Activated effector memory CD4-positive, alpha-beta T cell treated with Interleukin-2 at 50 U/mL for 16 hours (primary cell): ENCODE measurements at regions not wholly inside any gene's neighbourhood (a gene's known extent, or its start where the extent isn't known, plus 50 kb on each side); places are given as distances from the start of the nearest gene placed in this dataset.
"Not testable (repeated sequence)": the region's sequence is repeated elsewhere in the genome, so short reads cannot be mapped to it uniquely, and the experiment has no call there.

Experiments used
- DNase-seq: peaks from one replicate; pipeline ENCODE4 v3.0.0-alpha.2; 2020

DNA sequence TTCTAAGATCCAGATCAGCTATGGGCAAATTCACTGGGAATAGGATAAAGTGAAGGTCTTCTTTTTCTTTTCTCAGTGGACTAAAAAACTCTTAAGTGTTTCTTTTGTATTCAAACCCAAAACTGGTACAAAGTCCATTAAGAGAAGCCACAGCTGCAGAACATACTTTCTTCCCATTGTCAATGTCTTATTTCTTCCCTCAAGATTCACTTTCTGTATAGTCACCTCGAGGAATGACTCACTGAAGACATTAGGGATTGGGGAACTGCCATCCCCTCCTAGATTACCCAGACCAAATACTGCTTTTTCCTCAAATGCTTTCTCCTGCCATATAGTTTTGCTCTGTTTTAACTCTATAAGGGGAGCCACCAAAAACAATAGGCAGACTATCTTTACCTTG, 117.4 kb upstream of the SYT13 start:
- not testable (repeated sequence) for DNase-seq

DNA sequence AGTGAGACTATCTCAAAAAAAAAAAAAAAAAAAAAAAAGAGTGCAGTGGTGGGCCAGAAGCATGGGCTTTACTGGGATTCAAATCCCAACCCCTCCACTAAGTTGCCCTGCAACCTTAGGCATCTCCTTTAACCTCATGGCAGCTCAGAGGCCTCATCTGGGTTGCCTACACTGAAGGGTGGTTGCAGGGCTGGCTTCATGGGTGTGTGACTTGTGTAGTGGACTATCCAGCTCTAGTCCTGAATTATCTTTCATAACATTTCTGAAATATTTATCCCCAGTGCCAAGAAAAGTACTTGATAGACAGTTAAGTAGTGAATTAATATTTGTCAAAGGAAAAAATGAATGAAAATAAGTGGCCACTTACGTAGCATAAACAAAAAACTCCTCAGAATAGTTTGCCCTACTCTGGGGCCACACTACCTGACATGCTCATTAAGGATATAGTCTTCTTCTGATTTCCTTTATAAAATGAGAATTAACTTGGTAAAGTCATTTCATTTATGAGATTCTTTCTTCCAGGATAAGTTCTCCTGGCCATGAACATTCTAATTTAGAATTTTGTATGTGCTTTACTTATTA, 116.0 kb upstream of the SYT13 start:
- DNase-seq, result no peak

- DNase-seq, result no peak
Observed at GRCh38 chr11:45400591-45400990, 114.5 kb upstream of the SYT13 start.

DNA sequence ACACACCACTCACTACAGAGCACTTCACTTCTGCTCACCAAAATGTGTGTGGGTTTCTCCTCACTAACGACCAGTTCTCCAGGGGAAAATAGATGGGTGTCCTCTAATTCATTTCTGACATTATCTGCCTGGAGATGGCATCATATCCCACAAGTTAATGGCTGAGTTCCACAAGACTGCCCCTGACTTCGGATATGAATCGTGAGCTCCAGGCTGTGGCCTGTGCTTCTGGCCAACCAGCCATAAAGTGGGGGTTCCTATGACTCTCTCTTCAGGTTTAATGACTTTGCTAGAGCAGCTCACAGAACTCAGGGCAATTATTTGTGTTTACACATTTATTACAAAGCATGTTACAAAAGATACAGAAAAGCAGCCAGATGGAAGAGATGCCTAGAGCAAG, 113.0 kb upstream of the SYT13 start:
- no peak for DNase-seq

GRCh38 chr11:45398325-45398724, 112.2 kb upstream of the SYT13 start:
- DNase-seq, result no peak

GRCh38 chr11:45396394-45396793, 110.3 kb upstream of the SYT13 start:
- DNase-seq, result no peak

GRCh38 chr11:45395947-45396346, 109.8 kb upstream of the SYT13 start:
- no peak for DNase-seq

GRCh38 chr11:45395421-45395820, 109.3 kb upstream of the SYT13 start:
- no peak for DNase-seq

- DNase-seq, result no peak
Observed at GRCh38 chr11:45394294-45395085, 108.3 kb upstream of the SYT13 start.

GRCh38 chr11:45393826-45394225, 107.7 kb upstream of the SYT13 start:
- DNase-seq, result no peak

DNA sequence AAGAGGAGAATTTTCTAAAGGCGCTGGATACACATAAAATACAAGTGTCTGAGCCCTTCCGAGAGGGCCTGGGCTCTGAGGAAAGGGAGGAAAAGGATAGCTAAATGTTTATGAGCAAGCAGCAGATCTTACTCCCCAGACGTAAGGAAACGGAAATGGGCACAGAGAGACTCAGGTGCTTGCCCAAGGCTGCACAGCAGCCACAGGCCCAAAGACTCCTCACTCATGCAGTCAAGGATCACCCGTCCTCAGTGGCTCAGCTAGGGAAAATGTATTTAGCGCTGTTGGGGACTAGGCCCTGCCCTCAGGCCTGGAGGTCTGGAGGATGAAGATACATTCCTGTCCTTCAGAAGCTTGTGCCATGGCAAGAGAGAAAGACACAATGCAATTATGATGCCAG, 107.2 kb upstream of the SYT13 start:
- DNase-seq, result no peak

- DNase-seq, result no peak
Observed at GRCh38 chr11:45392591-45393091, 106.5 kb upstream of the SYT13 start.

DNA sequence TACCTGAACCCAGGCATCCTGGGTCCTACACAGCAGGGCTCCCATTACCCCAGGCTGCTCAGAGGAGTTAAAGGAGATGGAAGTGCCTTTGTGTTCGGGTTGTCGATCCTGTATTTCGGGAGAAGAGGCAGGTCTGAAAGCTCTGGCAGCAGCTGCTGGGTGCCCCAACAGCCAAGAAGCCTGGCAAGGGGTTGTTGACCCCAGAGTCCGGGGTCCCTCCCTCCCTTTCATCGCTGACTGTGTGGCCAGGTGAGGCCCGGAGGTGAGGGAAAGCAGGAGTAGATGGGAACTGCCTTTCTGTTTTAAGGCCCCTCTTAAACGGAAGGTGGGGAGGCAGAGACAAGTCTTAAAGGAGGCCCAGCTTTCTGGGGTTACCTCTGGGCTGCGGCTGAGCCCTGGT, 106.0 kb upstream of the SYT13 start:
- no peak for DNase-seq

- DNase-seq, result no peak
Observed at GRCh38 chr11:45391168-45391850, 105.2 kb upstream of the SYT13 start.

DNA sequence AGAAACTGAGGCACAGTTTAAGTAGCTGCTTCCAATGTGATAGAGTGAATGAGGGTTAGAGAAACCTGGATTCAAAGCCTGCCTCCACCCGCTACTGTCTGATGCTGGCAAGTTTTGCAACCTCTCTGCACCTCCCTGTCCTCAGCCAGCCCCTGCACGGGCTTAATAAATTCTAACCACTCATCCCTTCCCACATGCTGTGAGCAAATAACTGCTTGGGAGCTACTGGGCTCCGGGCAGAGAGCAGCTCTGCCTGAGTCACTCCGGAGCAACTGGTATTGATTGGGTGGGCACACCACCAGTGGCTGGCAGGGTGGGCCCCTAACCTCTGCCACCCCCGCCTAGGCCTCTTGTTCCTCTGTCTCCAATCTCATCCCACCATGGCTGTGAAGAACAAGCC, 104.3 kb upstream of the SYT13 start:
- no peak for DNase-seq

DNA sequence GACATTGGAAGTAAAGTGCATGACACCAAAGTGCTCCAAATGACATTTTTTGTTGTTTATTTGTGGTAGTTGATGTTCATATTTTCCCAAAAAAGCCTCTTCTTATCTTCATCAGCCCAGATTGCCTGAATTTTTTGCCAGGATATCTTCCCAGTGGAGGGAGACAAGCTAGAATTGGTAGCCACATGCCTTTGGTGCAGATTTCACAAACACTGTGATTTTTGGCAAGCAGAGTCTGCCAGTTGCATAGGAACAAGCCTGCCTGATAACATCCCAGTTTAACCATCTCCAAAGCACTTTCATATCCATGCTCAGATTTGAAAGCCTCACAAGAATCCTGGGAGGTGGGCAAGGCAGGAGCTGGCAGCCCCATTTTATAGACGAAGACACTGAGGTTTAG, 102.3 kb upstream of the SYT13 start:
- no peak for DNase-seq

DNA sequence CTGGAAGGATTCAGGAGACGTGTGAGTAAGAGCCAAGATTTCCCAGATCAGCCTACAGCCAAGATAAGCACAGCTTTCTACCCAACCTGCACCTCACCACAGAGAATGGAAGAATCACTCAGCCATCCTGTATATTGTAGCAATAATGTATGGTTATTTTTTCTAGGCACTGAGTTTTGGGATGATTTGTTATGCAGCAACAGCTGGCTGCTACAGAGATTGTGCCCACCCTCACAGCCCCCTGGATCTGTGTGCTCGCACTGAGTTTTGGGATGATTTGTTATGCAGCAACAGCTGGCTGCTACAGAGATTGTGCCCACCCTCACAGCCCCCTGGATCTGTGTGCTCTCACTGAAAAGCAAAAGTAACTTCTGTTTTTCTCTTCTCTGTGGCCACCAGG, 101.7 kb upstream of the SYT13 start:
- not testable (repeated sequence) for DNase-seq

DNA sequence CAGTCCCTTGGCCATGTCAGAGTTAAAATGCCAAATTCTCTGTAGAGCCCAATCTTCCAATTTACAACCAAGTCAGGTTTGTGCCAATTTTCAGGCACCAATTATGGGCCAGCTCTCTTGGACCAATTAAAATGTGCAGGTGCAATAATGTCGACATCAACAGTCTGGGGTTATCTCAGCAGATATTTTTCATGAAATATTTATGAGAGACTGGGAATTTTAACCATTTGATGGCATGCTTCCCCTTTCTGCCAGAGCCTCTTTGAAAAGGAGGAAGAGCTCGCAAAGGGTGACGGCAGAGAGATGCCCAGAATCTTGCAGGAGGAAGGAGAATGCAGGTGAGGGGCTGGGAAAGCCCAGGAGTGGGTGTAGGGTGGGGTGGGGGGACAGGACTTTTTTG, 100.8 kb upstream of the SYT13 start:
- DNase-seq, result no peak

DNA sequence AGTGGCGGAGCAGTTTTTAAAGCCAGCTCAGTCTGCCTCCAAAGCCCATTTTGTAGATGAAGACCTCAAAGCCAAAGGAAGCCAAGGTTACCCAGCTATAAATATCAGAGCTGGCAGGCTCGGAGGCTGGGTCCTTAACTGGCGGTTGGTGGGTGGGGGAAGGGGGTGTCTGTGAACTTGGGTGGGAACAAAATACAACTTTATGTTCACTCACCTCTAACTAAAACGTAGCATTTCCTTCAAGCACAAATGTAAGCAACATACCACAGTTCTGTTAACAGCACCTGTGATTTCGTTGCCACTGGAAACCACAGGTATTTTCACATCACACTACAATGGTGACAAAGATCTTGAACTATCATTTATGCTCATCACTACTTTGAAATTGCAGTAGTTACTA, 99.7 kb upstream of the SYT13 start:
- DNase-seq, result no peak

DNA sequence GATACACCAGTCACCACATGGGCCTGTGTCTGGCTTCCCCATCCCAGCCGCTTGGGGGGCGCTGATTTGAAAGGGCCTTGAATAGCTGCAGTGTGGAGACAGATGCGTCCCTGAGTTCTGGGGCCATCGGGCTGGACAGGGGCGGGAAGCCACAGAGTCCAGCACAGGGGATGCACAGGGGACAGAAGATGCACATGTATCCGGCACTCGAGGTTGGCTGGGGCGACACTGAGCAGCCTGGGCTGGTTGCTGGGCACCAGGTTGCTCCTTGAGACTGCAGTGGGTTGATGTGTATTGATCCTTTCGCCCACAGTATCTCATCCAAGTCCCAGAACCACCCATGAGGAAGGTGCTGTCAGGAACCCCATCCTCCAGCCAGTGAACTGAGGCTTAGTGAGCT, 99.3 kb upstream of the SYT13 start:
- DNase-seq, result no peak

- DNase-seq, result no peak
Observed at GRCh38 chr11:45384711-45385241, 98.6 kb upstream of the SYT13 start.

- no peak for DNase-seq
Observed at GRCh38 chr11:45384016-45384415, 97.9 kb upstream of the SYT13 start.

GRCh38 chr11:45383224-45383623, 97.1 kb upstream of the SYT13 start:
- no peak for DNase-seq
